A549 (cell line): ENCODE measurements at regions not wholly inside any gene's neighbourhood (a gene's known extent, or its start where the extent isn't known, plus 50 kb on each side); places are given as distances from the start of the nearest gene placed in this dataset.

ENCODE experiments used
- ATAC-seq, 2 experiments: fragments of 200-7000 bp in 1 of 2; fragments of >200 bp in 1 of 2; cut with Nextera tagmentation in 1 of 2; cut with Tn5 transposase in 1 of 2; 3 replicates each; pipeline versions ENCODE4 v1.8.0 to v1.9.1; 2018 to 2020; ENCODE audit warnings: mild to moderate bottlenecking in 1 of 2, moderate library complexity in 1 of 2
- CTCF ChIA-PET: fragments of 300-600 bp; sonication (Branson Sonifier 250); formaldehyde crosslinking; extraction: SDS; loops from one replicate; lab custom pipeline; 2021; ENCODE audit warnings: antibody characterized with exemption, inconsistent platforms; lab: Yijun Ruan, JAX
- POLR2A ChIA-PET: fragments of 350-600 bp; formaldehyde crosslinking; extraction: SDS; loops from one replicate; lab custom pipeline; 2021; ENCODE audit warnings: antibody characterized with exemption, inconsistent platforms; lab: Yijun Ruan, JAX
- DNase-seq, 2 experiments: peaks; one replicate each; pipeline versions ENCODE4 v3.0.0 to v3.0.0-alpha.2; 2011 to 2016; ENCODE audit warnings: low read depth in 1 of 2, low spot score in 1 of 2
- FAIRE-seq: peaks from 2 replicates; lab custom pipeline; 2011; peaks lifted over from hg19 to GRCh38; lab: Jason Lieb, UNC
- H3K27ac ChIP-seq, 2 experiments: fragments of >200 bp; sonication (Bioruptor Twin); formaldehyde crosslinking; 3 replicates each; pipeline ENCODE4 v1.5.1; 2016 to 2017
- H3K4me1 ChIP-seq: fragments of >200 bp; sonication (Bioruptor Twin); formaldehyde crosslinking; 3 replicates; pipeline ENCODE4 v1.6.1; 2016
- H3K4me2 ChIP-seq: fragments of >200 bp; sonication (Bioruptor Twin); formaldehyde crosslinking; 3 replicates; pipeline ENCODE4 v1.6.1; 2016
- H3K4me3 ChIP-seq: fragments of >200 bp; sonication (Bioruptor Twin); formaldehyde crosslinking; 3 replicates; pipeline ENCODE4 v1.5.1; 2016
- H3K9me3 ChIP-seq: fragments of >200 bp; sonication (Bioruptor Twin); formaldehyde crosslinking; 3 replicates; pipeline ENCODE4 v1.6.1; 2016
- BCL3 ChIP-seq: fragments of >200 bp; sonication (Bioruptor Twin); formaldehyde crosslinking; IDR thresholded peaks from 3 replicates; pipeline ENCODE4 v1.6.1; 2016
- BHLHE40 ChIP-seq: IDR thresholded peaks from 2 replicates; pipeline ENCODE4 v1.6.1; 2012; ENCODE audit warnings: low read depth, low read length, inconsistent platforms
- CHD2 ChIP-seq: fragments of 150-350 bp; IDR thresholded peaks from 2 replicates; pipeline ENCODE4 v1.6.1; 2014; ENCODE audit warnings: low read length; ENCODE audit not compliant: partially characterized antibody
- CHD4 ChIP-seq: fragments of 200-600 bp; sonication (generic); IDR thresholded peaks from 2 replicates; pipeline ENCODE4 v1.6.1; 2016; ENCODE audit warnings: antibody characterized with exemption, mild to moderate bottlenecking, borderline replicate concordance
- EHF ChIP-seq: fragments of 250-450 bp; sonication (Bioruptor Pico); IDR thresholded peaks from 2 replicates; pipeline ENCODE4 v1.5.0; 2020; ENCODE audit warnings: mild to moderate bottlenecking
- ELK1 ChIP-seq: fragments of 150-350 bp; IDR thresholded peaks from 2 replicates; pipeline ENCODE4 v1.6.1; 2014; ENCODE audit warnings: low read depth, mild to moderate bottlenecking, low read length
- ESRRA ChIP-seq: fragments of 150-350 bp; IDR thresholded peaks from 2 replicates; pipeline ENCODE4 v1.6.1; 2014; ENCODE audit warnings: mild to moderate bottlenecking, low read length, borderline replicate concordance
- FOSB ChIP-seq: fragments of 250-450 bp; sonication (Bioruptor Pico); IDR thresholded peaks from 2 replicates; pipeline ENCODE4 v1.5.0; 2020; ENCODE audit warnings: mild to moderate bottlenecking, moderate library complexity
- FOSL2 ChIP-seq, 2 experiments: fragments of 450-650 bp in 1 of 2; fragments of >200 bp in 1 of 2; sonication (Bioruptor Twin) in 1 of 2; formaldehyde crosslinking; IDR thresholded peaks; 2 replicates each; pipeline versions ENCODE4 v1.5.0 to v1.6.1; 2016 to 2020; ENCODE audit warnings: mild to moderate bottlenecking in 1 of 2, moderate library complexity in 1 of 2
- FOXS1 ChIP-seq: fragments of 250-450 bp; sonication (Bioruptor Pico); IDR thresholded peaks from 2 replicates; pipeline ENCODE4 v1.5.0; 2020; ENCODE audit warnings: mild to moderate bottlenecking, moderate library complexity
- GATA3 ChIP-seq: IDR thresholded peaks from 2 replicates; pipeline ENCODE4 v1.6.1; 2012; ENCODE audit warnings: borderline replicate concordance
- HDAC2 ChIP-seq: fragments of 200-600 bp; sonication (generic); IDR thresholded peaks from 2 replicates; pipeline ENCODE4 v1.6.1; 2016
- HOXB13 ChIP-seq: fragments of 250-450 bp; sonication (Bioruptor Pico); IDR thresholded peaks from 2 replicates; pipeline ENCODE4 v1.5.0; 2020; ENCODE audit warnings: low read depth, mild to moderate bottlenecking, moderate library complexity
- HOXB5 ChIP-seq: fragments of 250-450 bp; sonication (Bioruptor Pico); IDR thresholded peaks from 2 replicates; pipeline ENCODE4 v1.5.0; 2020; ENCODE audit warnings: mild to moderate bottlenecking, moderate library complexity
- JUNB ChIP-seq: fragments of >200 bp; sonication (Bioruptor Twin); formaldehyde crosslinking; IDR thresholded peaks from 2 replicates; pipeline ENCODE4 v1.6.1; 2016
- KDM1A ChIP-seq: fragments of 200-600 bp; sonication (generic); IDR thresholded peaks from 2 replicates; pipeline ENCODE4 v1.6.1; 2016; ENCODE audit warnings: low read depth, mild to moderate bottlenecking
- KDM5A ChIP-seq: fragments of 200-600 bp; sonication (generic); IDR thresholded peaks from 2 replicates; pipeline ENCODE4 v1.6.1; 2016; ENCODE audit warnings: antibody characterized with exemption, mild to moderate bottlenecking
- MAFK ChIP-seq: fragments of 450-650 bp; IDR thresholded peaks from 2 replicates; pipeline ENCODE4 v1.6.1; 2014; ENCODE audit not compliant: partially characterized antibody
- MAX ChIP-seq: IDR thresholded peaks from 2 replicates; pipeline ENCODE4 v1.6.1; 2012
- NPAS2 ChIP-seq: fragments of 250-450 bp; sonication (Bioruptor Pico); IDR thresholded peaks from 2 replicates; pipeline ENCODE4 v1.8.0; 2022; ENCODE audit warnings: mild to moderate bottlenecking, moderate library complexity, borderline replicate concordance
- RAD21 ChIP-seq, 2 experiments: fragments of >200 bp in 1 of 2; sonication (Bioruptor Twin) in 1 of 2; formaldehyde crosslinking in 1 of 2; IDR thresholded peaks in 1 of 2; conservative IDR thresholded peaks in 1 of 2; 2 replicates in 1 of 2; 3 replicates in 1 of 2; pipeline ENCODE4 v1.6.1; 2012 to 2018; ENCODE audit warnings: inconsistent platforms in 1 of 2
- RARB ChIP-seq: fragments of 250-450 bp; sonication (Bioruptor Pico); IDR thresholded peaks from 2 replicates; pipeline ENCODE4 v1.8.0; 2021; ENCODE audit warnings: mild to moderate bottlenecking, moderate library complexity
- RCOR1 ChIP-seq: fragments of 150-350 bp; IDR thresholded peaks from 2 replicates; pipeline ENCODE4 v1.6.1; 2014; ENCODE audit warnings: antibody characterized with exemption, low read length, low read depth
- RFX5 ChIP-seq: fragments of 450-650 bp; IDR thresholded peaks from 2 replicates; pipeline ENCODE4 v1.7.1; 2014; ENCODE audit warnings: antibody characterized with exemption, mild to moderate bottlenecking, moderate library complexity
- RNF2 ChIP-seq: fragments of 200-600 bp; sonication (generic); IDR thresholded peaks from 2 replicates; pipeline ENCODE4 v1.6.1; 2016; ENCODE audit warnings: low read depth, mild to moderate bottlenecking, antibody characterized with exemption, moderate library complexity, borderline replicate concordance
- SMC3 ChIP-seq: fragments of >200 bp; sonication (Bioruptor Twin); formaldehyde crosslinking; IDR thresholded peaks from 3 replicates; pipeline ENCODE4 v1.6.1; 2018; ENCODE audit warnings: inconsistent platforms
- TP53 ChIP-seq: fragments of 250-450 bp; sonication (Bioruptor Pico); IDR thresholded peaks from 2 replicates; pipeline ENCODE4 v1.5.0; 2021; ENCODE audit warnings: mild to moderate bottlenecking, moderate library complexity
- USF2 ChIP-seq: fragments of 450-650 bp; IDR thresholded peaks from 2 replicates; pipeline ENCODE4 v1.6.1; 2014; ENCODE audit warnings: antibody characterized with exemption
- ZNF302 ChIP-seq: fragments of 250-450 bp; sonication (Bioruptor Pico); IDR thresholded peaks from 2 replicates; pipeline ENCODE4 v1.9.0; 2021; ENCODE audit warnings: inconsistent platforms, mild to moderate bottlenecking, moderate library complexity
- WGBS: methylation state at CpG from one replicate; pipeline ENCODE4 v1.1.6; 2017; ENCODE audit errors: missing lambda C conversion rate; 5-methylcytosine and 5-hydroxymethylcytosine counted together

- H3K4me2 ChIP-seq, result peak overlapping the region; percentile 69
- FAIRE-seq, result no peak
- no peaks in the 10 kb centered on the region for H3K9me3 ChIP-seq
- no peak for DNase-seq
- H3K4me3 ChIP-seq, result no peak overlapping the region
- ChIA-PET POLR2A (interaction anchor here (0.6 to 2.5 kb wide), 4 partner anchors 73 to 521 kb away, joined by 3 to 35 read pairs (median 6); partner anchors contain the start of gene CTNNB1), CTCF (interaction anchor here (0.6 to 1.3 kb wide), 3 partner anchors 80 to 748 kb away, joined by 3 to 6 read pairs (median 3); no protein-coding TSS in a partner anchor)
- no peak for ATAC-seq
- H3K27ac ChIP-seq, result peak overlapping the region; percentile 77 to 91
- TF ChIP-seq HDAC2 (no peak), MAFK (peak; percentile 85)
- peaks cover 20% of the 10 kb centered on the region for H3K4me1 ChIP-seq
- WGBS, result 74% methylated on average over 4 of the region's 4 CpGs
Observed at GRCh38 chr3:40972350-40972749, 227.0 kb upstream of the CTNNB1 start.

GRCh38 chr3:40973141-40973540, 226.2 kb upstream of the CTNNB1 start:
- Histone ChIP-seq H3K27ac (peak overlapping the region; percentile 77 to 91; a peak in 4 of 6 replicates), H3K4me3 (no peak overlapping the region), H3K9me3 (no peaks in the 10 kb centered on the region), H3K4me2 (no peak overlapping the region), H3K4me1 (peaks cover 20% of the 10 kb centered on the region)
- FAIRE-seq, result no peak
- no peak for ATAC-seq
- no peak for DNase-seq
- POLR2A ChIA-PET, result interaction anchor here (2.5 kb wide), 1 partner anchor 226 kb away, joined by 35 read pairs; the partner anchor contains the start of gene CTNNB1
- 94% methylated on average over 2 of the region's 2 CpGs for WGBS
- TF ChIP-seq ZNF302 (CRISPR knock-in tag) (no peak), MAFK (no peak)
- CTCF ChIA-PET, result no interaction called here

GRCh38 chr3:40975711-40976121, 223.6 kb upstream of the CTNNB1 start:
- peaks cover 17% of the 10 kb centered on the region for H3K4me1 ChIP-seq
- DNase-seq (no peak), ATAC-seq (no peak), FAIRE-seq (no peak)
- H3K9me3 ChIP-seq, result no peaks in the 10 kb centered on the region
- H3K4me3 ChIP-seq, result no peak overlapping the region
- no peak for TF ChIP-seq NPAS2 (CRISPR knock-in tag)
- TF ChIP-seq RFX5, result no peak
- no peak for TF ChIP-seq ESRRA
- no peak for TF ChIP-seq JUNB
- TF ChIP-seq EHF, result no peak
- no peak for TF ChIP-seq RAD21 (conservative IDR thresholded peaks at IDR 0.05 in 1 of 2, IDR thresholded peaks at IDR 0.05 in 1 of 2)
- no peak for TF ChIP-seq USF2
- TF ChIP-seq KDM5A, result no peak
- no peak for TF ChIP-seq CHD4
- TF ChIP-seq ZNF302 (CRISPR knock-in tag), result no peak
- no peak for TF ChIP-seq FOSL2 (IDR thresholded peaks at IDR 0.05)
- TF ChIP-seq FOSL2 (CRISPR knock-in tag; IDR thresholded peaks at IDR 0.05), result no peak
- TF ChIP-seq SMC3, result no peak
- TF ChIP-seq MAX, result no peak
- no peak for TF ChIP-seq GATA3
- no peak for TF ChIP-seq RARB (CRISPR knock-in tag)
- no peak for TF ChIP-seq RCOR1
- POLR2A ChIA-PET, result no interaction called here
- CTCF ChIA-PET, result interaction anchor here (1.3 kb wide), 1 partner anchor 8 kb away, joined by 3 read pairs; no protein-coding TSS in a partner anchor
- no peak overlapping the region for H3K4me2 ChIP-seq
- WGBS, result 89% methylated on average over 6 of the region's 6 CpGs
- H3K27ac ChIP-seq, result no peak overlapping the region

GRCh38 chr3:40976241-40976640, 223.1 kb upstream of the CTNNB1 start:
- no peak overlapping the region for H3K4me2 ChIP-seq
- POLR2A ChIA-PET, result no interaction called here
- 55% methylated on average over 2 of the region's 2 CpGs for WGBS
- no peak for TF ChIP-seq ELK1
- TF ChIP-seq FOSL2 (IDR thresholded peaks at IDR 0.05), result no peak
- no peak for TF ChIP-seq FOSL2 (CRISPR knock-in tag; IDR thresholded peaks at IDR 0.05)
- no peak for TF ChIP-seq FOXS1
- TF ChIP-seq MAX, result no peak
- TF ChIP-seq HOXB5 (CRISPR knock-in tag), result no peak
- TF ChIP-seq FOSB (CRISPR knock-in tag), result no peak
- TF ChIP-seq HOXB13 (CRISPR knock-in tag), result no peak
- TF ChIP-seq CHD2, result no peak
- TF ChIP-seq TP53 (CRISPR knock-in tag), result no peak
- TF ChIP-seq KDM1A, result no peak
- no peak for TF ChIP-seq RNF2
- TF ChIP-seq BCL3, result no peak
- no peak for TF ChIP-seq BHLHE40

More at GRCh38 chr3:40976241-40976640, 223.1 kb upstream of the CTNNB1 start:
- DNase-seq (no peak), FAIRE-seq (no peak), ATAC-seq (no peak)
- Histone ChIP-seq H3K9me3 (no peaks in the 10 kb centered on the region), H3K4me3 (no peak overlapping the region), H3K27ac (no peak overlapping the region), H3K4me1 (peaks cover 12% of the 10 kb centered on the region)
- CTCF ChIA-PET, result interaction anchor here (1.3 kb wide), 1 partner anchor 8 kb away, joined by 3 read pairs; no protein-coding TSS in a partner anchor
